Stimulated activated naive CD8-positive, alpha-beta T cell treated with anti-CD3 and anti-CD28 coated beads, Interleukin-15, Interleukin-2, amounts not matched to agents 100 ng/mL and 50 ng/mL, for 24 hours (primary cell): ENCODE measurements at regions not wholly inside any gene's neighbourhood (a gene's known extent, or its start where the extent isn't known, plus 50 kb on each side); places are given as distances from the start of the nearest gene placed in this dataset.

Experiments used
- H3K27ac Mint-ChIP-seq: one replicate; pipeline ENCODE4 v1.8.0; 2021; ENCODE audit warnings: mild to moderate bottlenecking, mixed read lengths
- H3K27me3 Mint-ChIP-seq: one replicate; pipeline ENCODE4 v1.8.0; 2021; ENCODE audit warnings: mixed read lengths
- H3K36me3 Mint-ChIP-seq: one replicate; pipeline ENCODE4 v1.8.0; 2021; ENCODE audit warnings: low read depth, mixed read lengths
- H3K4me1 Mint-ChIP-seq: one replicate; pipeline ENCODE4 v1.8.0; 2021; ENCODE audit warnings: low read depth, mixed read lengths
- H3K4me3 Mint-ChIP-seq: one replicate; pipeline ENCODE4 v1.8.0; 2021; ENCODE audit warnings: mild to moderate bottlenecking, mixed read lengths
- H3K9me3 Mint-ChIP-seq: one replicate; pipeline ENCODE4 v1.8.0; 2021; ENCODE audit warnings: mixed read lengths

- H3K27me3 Mint-ChIP-seq = peaks cover 8% of the 10 kb centered on the region
- no peaks in the 10 kb centered on the region for H3K4me1 Mint-ChIP-seq
- H3K4me3 Mint-ChIP-seq = no peak overlapping the region
- no peak overlapping the region for H3K27ac Mint-ChIP-seq
- no peaks in the 10 kb centered on the region for H3K36me3 Mint-ChIP-seq
- peaks cover under 1% of the 10 kb centered on the region for H3K9me3 Mint-ChIP-seq
Observed at GRCh38 chr5:38736089-38736488, 109.7 kb upstream of the OSMR start.

DNA sequence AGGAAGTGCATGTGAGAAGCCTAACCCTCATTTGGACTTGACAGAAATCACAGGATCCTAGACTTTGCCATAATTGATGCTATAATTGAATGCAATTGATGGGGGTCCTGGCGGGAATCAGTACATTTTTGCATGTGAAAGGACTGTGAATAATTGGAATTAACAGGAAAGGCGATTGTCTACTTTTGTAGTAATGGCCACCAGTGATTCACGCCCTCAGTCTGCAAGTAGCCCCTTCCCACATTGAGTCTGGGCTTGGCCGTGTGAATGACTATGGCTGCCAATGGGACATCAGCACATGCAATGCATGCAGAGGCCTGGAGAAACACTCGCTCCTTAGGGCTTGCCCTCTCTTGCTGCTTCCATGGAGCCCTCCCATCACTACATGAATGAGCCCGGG, 107.8 kb upstream of the OSMR start:
- no peaks in the 10 kb centered on the region for H3K4me1 Mint-ChIP-seq
- no peak overlapping the region for H3K4me3 Mint-ChIP-seq
- H3K27ac Mint-ChIP-seq = no peak overlapping the region
- H3K36me3 Mint-ChIP-seq = peaks cover 4% of the 10 kb centered on the region
- H3K27me3 Mint-ChIP-seq = peaks cover 8% of the 10 kb centered on the region
- peaks cover 8% of the 10 kb centered on the region for H3K9me3 Mint-ChIP-seq

DNA sequence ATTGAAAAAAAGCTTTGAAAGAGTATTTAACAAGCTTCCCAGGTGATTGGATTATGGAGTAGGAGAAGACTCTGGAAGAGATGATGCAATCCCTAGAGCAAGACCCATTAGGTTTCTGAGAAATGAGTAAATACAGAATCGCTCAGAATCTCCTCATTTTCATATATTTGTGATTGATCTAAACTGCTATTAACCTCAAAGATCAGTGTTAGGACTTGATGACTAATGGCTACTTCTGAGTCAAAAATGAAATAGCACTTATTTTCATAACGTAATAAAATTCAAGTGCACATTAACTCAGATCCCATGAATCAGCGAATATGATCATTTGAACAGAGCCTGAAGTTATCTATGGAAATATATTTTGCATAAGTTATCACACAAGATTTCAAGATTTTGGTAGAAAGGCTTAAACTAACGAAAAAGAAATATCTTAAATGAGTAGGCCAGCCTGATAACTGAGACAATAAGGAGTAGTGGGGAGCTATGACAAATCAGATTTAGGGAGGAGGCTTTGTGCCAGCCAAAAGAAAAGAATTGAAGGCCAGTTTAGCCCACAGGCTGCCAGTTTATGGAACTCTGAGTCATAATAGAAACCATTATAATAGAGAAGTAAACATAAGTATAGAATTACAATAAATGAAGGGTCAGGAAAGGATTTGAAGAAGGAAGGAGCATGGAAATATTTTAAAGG, 106.7 kb upstream of the OSMR start:
- Mint-ChIP-seq H3K27ac (no peak overlapping the region), H3K4me1 (no peaks in the 10 kb centered on the region), H3K27me3 (peaks cover 8% of the 10 kb centered on the region), H3K4me3 (no peak overlapping the region), H3K9me3 (peaks cover 18% of the 10 kb centered on the region), H3K36me3 (peaks cover 4% of the 10 kb centered on the region)

GRCh38 chr5:38739705-38740045, 106.1 kb upstream of the OSMR start:
- no peak overlapping the region for H3K27ac Mint-ChIP-seq
- peaks cover 18% of the 10 kb centered on the region for H3K9me3 Mint-ChIP-seq
- peaks cover 8% of the 10 kb centered on the region for H3K27me3 Mint-ChIP-seq
- no peak overlapping the region for H3K4me3 Mint-ChIP-seq
- peaks cover 4% of the 10 kb centered on the region for H3K36me3 Mint-ChIP-seq
- H3K4me1 Mint-ChIP-seq = no peaks in the 10 kb centered on the region

- H3K27me3 Mint-ChIP-seq = peaks cover 6% of the 10 kb centered on the region
- no peak overlapping the region for H3K4me3 Mint-ChIP-seq
- no peak overlapping the region for H3K27ac Mint-ChIP-seq
- H3K9me3 Mint-ChIP-seq = peaks cover 18% of the 10 kb centered on the region
- peaks cover 4% of the 10 kb centered on the region for H3K36me3 Mint-ChIP-seq
- no peaks in the 10 kb centered on the region for H3K4me1 Mint-ChIP-seq
Observed at GRCh38 chr5:38742821-38743220, 103.0 kb upstream of the OSMR start.

DNA sequence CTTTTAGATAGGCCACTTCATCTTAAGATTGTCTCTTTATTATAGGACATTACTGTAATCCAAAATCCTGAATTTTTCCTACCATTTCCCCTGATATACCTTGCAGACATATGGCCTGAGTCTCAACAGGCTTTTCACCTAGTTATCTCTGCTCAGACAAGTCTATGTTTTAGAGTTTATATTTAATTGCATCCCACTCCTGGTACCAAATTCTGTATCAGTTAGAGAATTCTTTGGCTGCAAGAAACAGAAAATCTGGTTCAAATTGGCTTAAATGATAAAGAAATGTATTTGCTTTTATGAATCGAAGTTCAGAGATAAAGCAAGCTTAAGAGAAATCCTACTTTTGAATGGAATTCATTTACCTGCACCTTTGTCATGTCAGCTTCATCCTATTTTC, 102.2 kb upstream of the OSMR start:
- Mint-ChIP-seq H3K4me1 (no peaks in the 10 kb centered on the region), H3K9me3 (peaks cover 18% of the 10 kb centered on the region), H3K4me3 (no peak overlapping the region), H3K27ac (no peak overlapping the region), H3K27me3 (peaks cover 9% of the 10 kb centered on the region), H3K36me3 (peaks cover 4% of the 10 kb centered on the region)

- Mint-ChIP-seq H3K4me3 (no peak overlapping the region), H3K36me3 (peaks cover 4% of the 10 kb centered on the region), H3K27ac (no peak overlapping the region), H3K27me3 (peaks cover 9% of the 10 kb centered on the region), H3K4me1 (no peaks in the 10 kb centered on the region), H3K9me3 (peaks cover 18% of the 10 kb centered on the region)
Observed at GRCh38 chr5:38745836-38746732, 99.7 kb upstream of the OSMR start.

- Mint-ChIP-seq H3K4me3 (no peak overlapping the region), H3K36me3 (no peaks in the 10 kb centered on the region), H3K4me1 (no peaks in the 10 kb centered on the region), H3K9me3 (no peaks in the 10 kb centered on the region), H3K27ac (no peak overlapping the region), H3K27me3 (peaks cover 9% of the 10 kb centered on the region)
Observed at GRCh38 chr5:38749861-38750260, 96.0 kb upstream of the OSMR start.

DNA sequence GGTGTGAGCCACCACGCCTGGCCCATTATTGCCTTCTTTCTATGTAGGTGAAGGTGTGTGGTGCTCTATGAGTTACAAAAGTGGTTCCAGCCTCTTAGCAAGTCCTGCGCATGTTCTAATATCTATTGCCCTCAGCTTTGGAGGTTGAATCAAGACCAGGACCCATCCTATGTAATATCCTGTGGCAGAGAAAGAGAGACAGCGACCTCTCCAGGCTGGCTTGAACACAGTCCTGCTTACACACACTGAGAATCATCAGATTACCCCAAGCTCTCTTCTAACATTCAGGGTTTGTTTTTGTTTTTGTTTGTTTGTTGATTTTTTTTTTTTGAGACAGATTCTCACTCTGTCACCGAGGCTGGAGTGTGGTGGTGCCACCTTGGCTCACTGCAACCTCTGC, 94.7 kb upstream of the OSMR start:
- Mint-ChIP-seq H3K27me3 (peaks cover 13% of the 10 kb centered on the region), H3K4me1 (no peaks in the 10 kb centered on the region), H3K27ac (no peak overlapping the region), H3K36me3 (no peaks in the 10 kb centered on the region), H3K9me3 (no peaks in the 10 kb centered on the region), H3K4me3 (no peak overlapping the region)

- Mint-ChIP-seq H3K4me3 (no peak overlapping the region), H3K27me3 (peaks cover 10% of the 10 kb centered on the region), H3K4me1 (no peaks in the 10 kb centered on the region), H3K27ac (no peak overlapping the region), H3K36me3 (no peaks in the 10 kb centered on the region), H3K9me3 (no peaks in the 10 kb centered on the region)
Observed at GRCh38 chr5:38752012-38752536, 93.7 kb upstream of the OSMR start.

- Mint-ChIP-seq H3K27me3 (peaks cover 8% of the 10 kb centered on the region), H3K9me3 (no peaks in the 10 kb centered on the region), H3K36me3 (no peaks in the 10 kb centered on the region), H3K27ac (no peak overlapping the region), H3K4me1 (no peaks in the 10 kb centered on the region), H3K4me3 (no peak overlapping the region)
Observed at GRCh38 chr5:38752622-38753021, 93.2 kb upstream of the OSMR start.

DNA sequence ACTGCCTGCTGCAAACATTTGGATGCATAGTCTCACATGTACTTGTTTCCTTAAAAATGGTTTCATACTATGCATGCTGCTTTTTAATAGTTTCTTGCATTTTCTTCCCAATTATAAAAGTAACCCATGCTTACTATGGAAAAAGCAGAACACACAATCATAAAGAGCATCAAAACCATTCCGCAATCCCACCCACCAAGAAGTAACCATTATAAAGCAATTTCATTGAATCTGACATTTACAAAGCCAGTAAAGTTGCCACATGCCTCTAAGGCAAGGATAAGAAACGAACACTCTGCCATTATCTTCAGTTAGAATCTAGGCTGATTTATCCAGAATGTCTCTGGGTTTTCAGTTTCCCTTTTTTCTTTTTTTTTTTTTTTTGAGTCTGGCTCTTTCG, 92.7 kb upstream of the OSMR start:
- Mint-ChIP-seq H3K27me3 (peaks cover 4% of the 10 kb centered on the region), H3K36me3 (no peaks in the 10 kb centered on the region), H3K9me3 (no peaks in the 10 kb centered on the region), H3K4me3 (no peak overlapping the region), H3K27ac (no peak overlapping the region), H3K4me1 (no peaks in the 10 kb centered on the region)

DNA sequence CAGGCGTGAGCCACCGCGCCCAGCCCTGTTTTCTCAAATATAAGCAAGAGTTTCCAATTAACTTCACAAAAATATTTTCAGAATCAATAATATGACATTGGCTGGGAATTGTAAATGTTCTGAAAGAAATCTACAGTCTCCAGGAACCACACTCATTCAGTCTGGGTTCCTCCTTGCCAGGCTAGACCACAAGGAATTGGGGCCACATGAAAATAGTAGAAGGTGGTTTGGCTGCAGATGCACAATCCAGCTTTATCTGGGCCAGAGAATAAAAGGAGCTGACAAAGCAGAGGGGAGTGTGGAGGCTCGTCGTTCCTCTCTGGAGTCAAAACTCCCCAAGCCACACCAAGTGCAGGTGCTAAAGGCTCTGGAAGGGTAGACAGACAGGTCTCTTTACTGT, 92.0 kb upstream of the OSMR start:
- peaks cover 4% of the 10 kb centered on the region for H3K27me3 Mint-ChIP-seq
- no peaks in the 10 kb centered on the region for H3K36me3 Mint-ChIP-seq
- no peaks in the 10 kb centered on the region for H3K4me1 Mint-ChIP-seq
- H3K9me3 Mint-ChIP-seq = no peaks in the 10 kb centered on the region
- no peak overlapping the region for H3K27ac Mint-ChIP-seq
- no peak overlapping the region for H3K4me3 Mint-ChIP-seq

- H3K9me3 Mint-ChIP-seq = no peaks in the 10 kb centered on the region
- no peak overlapping the region for H3K27ac Mint-ChIP-seq
- H3K4me3 Mint-ChIP-seq = no peak overlapping the region
- no peaks in the 10 kb centered on the region for H3K36me3 Mint-ChIP-seq
- H3K27me3 Mint-ChIP-seq = peaks cover 12% of the 10 kb centered on the region
- no peaks in the 10 kb centered on the region for H3K4me1 Mint-ChIP-seq
Observed at GRCh38 chr5:38755181-38755580, 90.6 kb upstream of the OSMR start.

- Mint-ChIP-seq H3K27me3 (peaks cover 13% of the 10 kb centered on the region), H3K4me1 (no peaks in the 10 kb centered on the region), H3K4me3 (no peak overlapping the region), H3K9me3 (no peaks in the 10 kb centered on the region), H3K27ac (no peak overlapping the region), H3K36me3 (no peaks in the 10 kb centered on the region)
Observed at GRCh38 chr5:38756068-38756467, 89.7 kb upstream of the OSMR start.
